ENCODE measurements at regions not wholly inside any gene's neighbourhood (a gene's known extent, or its start where the extent isn't known, plus 50 kb on each side); places are given as distances from the start of the nearest gene placed in this dataset.

DNA sequence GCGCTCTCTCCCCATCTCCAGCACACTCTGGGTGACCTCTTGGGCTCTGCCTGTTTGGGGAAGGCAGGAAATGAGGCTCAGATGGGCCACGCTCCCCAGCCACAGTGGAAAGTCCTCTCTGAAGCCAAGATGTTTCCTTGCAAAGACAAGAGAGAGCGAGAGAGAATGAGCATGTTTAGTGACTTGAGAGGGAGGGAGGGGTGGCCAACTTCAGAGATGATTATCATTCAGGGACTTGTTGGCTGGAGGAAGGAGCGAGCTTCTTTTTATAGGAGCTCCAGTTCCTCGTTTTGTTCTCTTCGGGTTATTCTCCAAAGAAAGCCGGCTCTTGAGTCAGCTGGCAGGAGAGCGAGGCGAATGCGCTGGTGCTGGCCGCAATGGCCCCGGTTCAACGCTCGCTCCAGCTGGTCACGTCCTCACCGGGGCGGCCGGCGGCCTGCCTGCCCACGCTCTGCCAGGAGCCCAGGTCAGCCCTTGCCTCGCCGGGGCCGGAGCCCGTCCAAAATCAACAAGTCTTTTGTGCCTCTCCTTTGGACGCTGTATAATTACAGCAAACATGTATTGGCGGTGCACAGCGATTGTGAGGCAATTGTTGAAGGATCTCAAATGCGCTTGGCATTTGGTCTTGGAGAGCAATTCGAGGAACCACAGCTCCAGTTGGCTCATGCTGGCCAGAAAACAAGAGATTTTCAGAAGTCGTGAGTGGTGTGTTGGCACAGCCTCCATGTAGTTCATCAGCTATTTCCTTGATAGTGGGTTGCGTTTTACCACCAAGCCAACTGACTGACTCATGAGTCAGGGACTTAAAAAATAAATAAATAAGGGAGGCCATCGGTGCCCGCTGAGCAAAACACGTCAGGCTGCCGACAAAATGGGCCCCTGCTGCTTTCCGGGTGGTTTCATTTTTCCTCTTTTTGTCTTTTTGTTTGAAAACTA lies 288.6 kb downstream of the UACA start:
- Histone ChIP-seq H3K4ac (ENCODE audit: low read depth, low read length) (no peak overlapping the region), H3K79me1 (ENCODE audit: insufficient read depth, low read depth, low read length, poor library complexity, severe bottlenecking) (no peaks in the 10 kb centered on the region), H2BK20ac (ENCODE audit: low read depth, low read length, poor library complexity, severe bottlenecking) (no peak overlapping the region), H2AK5ac (ENCODE audit: insufficient read length, low read length) (no peak overlapping the region), H3K23me2 (ENCODE audit: insufficient read length, low read depth, low read length, poor library complexity, severe bottlenecking) (no peaks in the 10 kb centered on the region), H3K4me2 (ENCODE audit: insufficient read depth, insufficient read length, low read length) (no peak overlapping the region), H3K4me1 (ENCODE audit: insufficient read depth, low read length) (no peaks in the 10 kb centered on the region), H2BK15ac (ENCODE audit: low read depth, low read length) (no peak overlapping the region), H2AFZ (ENCODE audit: low read length) (no peak overlapping the region), H2BK12ac (ENCODE audit: insufficient read length, low read depth, low read length) (no peak overlapping the region), H3K56ac (ENCODE audit: insufficient read length, low read depth, low read length) (no peak overlapping the region), H4K91ac (ENCODE audit: insufficient read length, low read depth, low read length) (no peak overlapping the region), H3K14ac (ENCODE audit: insufficient read depth, low read length) (no peak overlapping the region; the same call in 1 of the 2 replicates), H3K79me2 (ENCODE audit: insufficient read depth, low read length) (no peaks in the 10 kb centered on the region), H3K27me3 (ENCODE audit: insufficient read depth, low read length) (no peaks in the 10 kb centered on the region), H3K23ac (ENCODE audit: insufficient read length, low read depth, low read length) (no peak overlapping the region), H3K27ac (ENCODE audit: insufficient read length, low read depth, low read length) (no peak overlapping the region), H3T11ph (ENCODE audit: low read length) (no peak overlapping the region), H4K20me1 (ENCODE audit: control insufficient read depth, insufficient read depth, insufficient read length) (no peaks in the 10 kb centered on the region), H3K9me3 (ENCODE audit: control insufficient read depth, low read depth, low read length) (no peaks in the 10 kb centered on the region), H2BK5ac (ENCODE audit: insufficient read length, low read length) (no peak overlapping the region), H4K8ac (replicated peaks; ENCODE audit: insufficient read length, low read depth, low read length) (no peak overlapping the region), H3K18ac (ENCODE audit: insufficient read length, low read depth, low read length) (no peak overlapping the region), H2BK120ac (ENCODE audit: low read depth, low read length, poor library complexity, severe bottlenecking) (no peak overlapping the region), H3K9ac (ENCODE audit: extremely low read depth, insufficient read length, low read length) (no peak overlapping the region), H4K5ac (ENCODE audit: insufficient read length, low read depth, low read length) (no peak overlapping the region)
- no peaks in the 10 kb centered on the region for H3K36me3 Mint-ChIP-seq (ENCODE audit: insufficient read depth in 1 of 3, low read depth in 3 of 3)
- H3K27me3 Mint-ChIP-seq (ENCODE audit: low read depth), result peaks cover under 1% of the 10 kb centered on the region
- H3K4me1 Mint-ChIP-seq, result peaks cover 6 to 9% of the 10 kb centered on the region in 2 experiments
- TF ChIP-seq, protein P1, sequence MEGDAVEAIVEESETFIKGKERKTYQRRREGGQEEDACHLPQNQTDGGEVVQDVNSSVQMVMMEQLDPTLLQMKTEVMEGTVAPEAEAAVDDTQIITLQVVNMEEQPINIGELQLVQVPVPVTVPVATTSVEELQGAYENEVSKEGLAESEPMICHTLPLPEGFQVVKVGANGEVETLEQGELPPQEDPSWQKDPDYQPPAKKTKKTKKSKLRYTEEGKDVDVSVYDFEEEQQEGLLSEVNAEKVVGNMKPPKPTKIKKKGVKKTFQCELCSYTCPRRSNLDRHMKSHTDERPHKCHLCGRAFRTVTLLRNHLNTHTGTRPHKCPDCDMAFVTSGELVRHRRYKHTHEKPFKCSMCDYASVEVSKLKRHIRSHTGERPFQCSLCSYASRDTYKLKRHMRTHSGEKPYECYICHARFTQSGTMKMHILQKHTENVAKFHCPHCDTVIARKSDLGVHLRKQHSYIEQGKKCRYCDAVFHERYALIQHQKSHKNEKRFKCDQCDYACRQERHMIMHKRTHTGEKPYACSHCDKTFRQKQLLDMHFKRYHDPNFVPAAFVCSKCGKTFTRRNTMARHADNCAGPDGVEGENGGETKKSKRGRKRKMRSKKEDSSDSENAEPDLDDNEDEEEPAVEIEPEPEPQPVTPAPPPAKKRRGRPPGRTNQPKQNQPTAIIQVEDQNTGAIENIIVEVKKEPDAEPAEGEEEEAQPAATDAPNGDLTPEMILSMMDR (conservative IDR thresholded peaks at IDR 0.05), result no peak
- no peaks in the 10 kb centered on the region for H3K9me3 Mint-ChIP-seq
- no peak overlapping the region for H3K4me3 Mint-ChIP-seq
- H3K27ac Mint-ChIP-seq, result no peak overlapping the region; a peak in 1 of 7 replicates
- no CpG with 5 or more reads among the region's 36 CpGs for WGBS (ENCODE audit: extremely low coverage, insufficient read length, low lambda C conversion rate)
- DNase-seq, result no peak
